Fibroblast of skin of right biceps (primary cell): ENCODE measurements at regions not wholly inside any gene's neighbourhood (a gene's known extent, or its start where the extent isn't known, plus 50 kb on each side); places are given as distances from the start of the nearest gene placed in this dataset.
A peak's percentile ranks its signal among the peaks of the same experiment; 100 is the strongest.
"Not testable (repeated sequence)": the region's sequence is repeated elsewhere in the genome, so short reads cannot be mapped to it uniquely, and the experiment has no call there.

ENCODE experiments used
- DNase-seq: peaks from one replicate; pipeline ENCODE4 v3.0.0-alpha.2; 2013

DNA sequence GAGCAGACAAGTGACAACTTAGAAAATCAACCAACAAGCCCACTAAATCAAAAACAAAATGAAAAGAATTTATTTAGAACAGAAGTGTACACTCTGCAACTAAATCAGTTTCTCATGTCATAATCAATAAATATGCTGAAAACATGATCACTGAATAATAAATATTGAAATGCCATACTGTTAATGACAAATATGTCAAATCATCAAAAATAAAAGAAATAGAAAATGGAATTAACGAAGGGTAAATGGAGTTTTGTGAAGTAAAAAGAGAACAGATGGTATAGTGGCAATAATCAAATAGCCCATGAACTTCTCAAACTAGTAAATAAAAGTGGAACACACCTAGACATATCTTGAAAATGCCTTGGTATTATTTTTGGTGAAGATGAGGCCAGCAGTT is 744.9 kb downstream of the TAF11L14 start:
- DNase-seq, result no peak

DNA sequence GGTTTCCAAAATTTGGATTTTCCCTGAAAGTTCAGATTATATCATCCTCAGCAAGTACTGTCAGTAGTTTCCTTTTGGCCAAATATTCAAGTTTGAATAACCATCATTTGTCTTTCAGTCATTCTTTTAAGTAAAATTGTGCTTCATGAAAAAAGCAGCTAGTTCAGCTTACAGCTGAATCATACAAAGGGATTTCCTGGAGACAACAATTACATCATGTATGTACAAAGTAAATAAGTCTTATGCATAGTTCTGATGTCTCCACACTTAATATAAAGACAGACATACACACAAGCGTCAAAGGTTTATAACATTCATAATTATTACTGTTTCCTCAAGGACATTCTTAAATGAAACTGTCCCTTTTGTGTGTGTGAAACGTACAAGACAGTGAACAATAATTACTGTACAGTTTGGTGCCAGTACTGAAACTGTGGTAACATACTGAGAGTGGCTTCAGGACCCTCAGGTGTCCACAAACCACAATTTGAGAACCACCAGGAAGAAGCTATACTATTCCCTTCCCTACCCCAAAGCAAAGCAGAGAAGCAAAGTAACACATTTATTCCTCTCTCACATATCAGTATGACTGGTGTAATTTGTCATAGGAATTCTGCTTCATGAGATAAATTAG is 746.6 kb downstream of the TAF11L14 start:
- no peak for DNase-seq

DNA sequence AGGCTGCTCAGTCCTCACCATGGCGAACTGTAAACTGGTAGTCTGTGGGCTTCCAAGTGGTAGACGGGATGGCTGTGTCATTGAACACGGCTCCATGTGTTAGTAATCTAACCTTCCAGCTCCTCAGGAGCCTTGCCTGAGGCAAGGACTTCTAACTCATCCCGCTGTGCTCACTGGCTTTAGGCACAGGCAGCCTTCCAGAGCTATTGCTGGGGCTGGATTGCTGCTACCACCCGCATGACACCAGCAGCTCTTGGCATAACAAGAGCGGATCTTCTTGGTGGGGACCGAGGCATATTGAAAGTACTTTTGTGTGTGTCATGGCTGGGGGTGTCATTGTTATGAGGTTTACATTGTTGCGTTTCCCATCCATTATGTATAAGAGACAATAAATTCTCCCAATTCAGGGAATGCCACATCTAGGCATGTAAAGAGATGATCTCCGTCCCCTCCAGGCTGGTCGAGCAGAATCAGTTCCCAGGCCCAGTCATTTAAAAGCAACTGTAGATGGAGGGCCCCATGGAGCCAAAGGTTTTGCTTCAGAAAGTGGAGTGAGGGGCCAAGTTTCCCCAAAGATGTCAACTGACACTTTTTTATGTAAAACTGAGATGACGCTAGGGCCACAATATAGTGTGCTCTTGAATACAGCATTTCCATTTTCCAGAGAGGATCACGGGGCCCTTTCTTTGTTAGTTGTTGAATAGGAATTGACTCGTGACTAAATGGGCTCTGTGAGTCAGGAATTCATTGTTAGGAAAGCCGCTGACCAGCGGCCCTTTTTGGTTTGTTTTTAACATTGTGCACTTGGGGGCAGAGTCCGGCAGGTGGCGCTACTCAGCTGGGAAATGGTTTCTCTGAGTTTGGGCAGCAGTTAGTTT is 759.5 kb downstream of the TAF11L14 start:
- peak; percentile 49 for DNase-seq

DNA sequence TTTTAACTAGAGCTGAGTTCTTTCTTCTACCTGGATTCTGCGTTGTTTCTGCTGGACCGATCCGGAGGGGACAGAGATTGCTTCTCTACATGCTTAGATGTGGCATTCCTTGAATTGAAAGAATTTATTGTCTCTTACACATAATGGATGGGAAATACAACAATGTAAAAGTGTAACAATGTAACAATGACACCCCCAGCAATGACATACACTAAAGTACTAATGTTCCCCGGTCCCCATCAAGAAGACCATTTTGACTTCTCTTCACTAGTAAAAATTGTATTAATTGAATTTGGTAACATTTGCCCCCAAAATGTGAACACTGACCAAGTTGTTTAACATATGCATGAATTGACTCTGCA is 760.2 kb downstream of the TAF11L14 start:
- no peak for DNase-seq

DNA sequence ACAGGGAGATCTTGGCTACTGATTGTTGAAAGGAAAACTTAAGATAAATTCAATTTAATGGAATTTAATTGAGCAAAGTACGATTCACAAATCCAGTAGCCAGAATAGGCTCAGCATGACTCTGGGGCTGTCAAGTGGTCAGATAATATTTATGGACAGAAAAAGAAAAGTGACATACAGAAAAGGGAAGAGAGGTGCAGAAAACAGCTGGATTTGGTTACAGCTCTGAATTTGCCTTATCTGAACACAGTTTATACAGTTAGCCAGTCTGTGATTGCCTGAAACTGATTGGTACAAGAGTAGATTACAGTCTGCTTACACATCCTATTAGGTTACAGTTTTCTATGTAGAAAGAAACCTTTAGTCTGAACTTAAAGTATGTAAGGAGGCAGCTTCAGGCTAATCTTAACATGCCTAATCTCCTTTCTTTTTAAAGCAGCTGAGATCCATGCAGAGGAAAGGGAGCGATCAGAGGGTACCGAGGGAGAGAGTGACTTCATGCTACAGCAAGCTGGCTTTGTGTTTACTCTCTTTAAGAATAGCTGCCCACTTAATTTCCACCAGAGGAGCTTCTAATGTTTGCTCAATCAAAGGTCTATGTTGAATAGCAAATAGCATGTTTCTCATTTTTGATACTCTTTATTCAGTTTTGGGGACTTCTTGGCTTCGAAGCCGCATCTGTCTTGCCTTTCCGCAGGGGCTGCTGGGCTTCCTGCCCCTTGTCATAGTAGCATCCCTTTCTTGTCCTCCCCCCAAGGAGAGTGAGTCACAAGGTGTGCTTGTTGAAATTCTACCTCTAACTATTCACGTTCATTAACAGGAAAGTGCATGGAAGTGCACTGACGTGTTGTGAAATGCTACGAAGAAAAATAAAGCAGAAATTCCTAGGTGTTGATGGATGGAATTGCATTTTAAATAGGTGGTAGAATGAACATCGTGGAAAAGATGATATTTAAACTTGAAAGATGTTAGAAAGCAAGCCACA is 761.2 kb downstream of the TAF11L14 start:
- no peak for DNase-seq

DNA sequence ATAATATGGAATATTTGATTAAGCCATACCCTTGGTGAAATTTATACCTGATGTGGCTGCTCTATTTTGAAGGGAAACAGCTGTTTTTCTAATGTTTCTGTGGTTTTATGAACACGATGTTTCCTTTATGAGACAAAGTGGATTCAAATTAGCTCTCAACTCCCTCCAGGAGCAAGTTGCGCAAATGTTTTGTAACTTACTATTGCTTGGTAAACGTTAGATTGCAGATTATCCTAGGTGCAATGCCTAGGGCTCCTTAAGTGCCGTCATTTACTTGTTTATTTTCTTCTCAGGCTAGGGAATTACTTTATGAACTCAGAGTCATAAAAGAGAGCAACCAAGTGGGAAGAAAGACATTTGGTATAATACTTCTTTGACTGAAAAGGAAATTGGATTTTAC is 763.1 kb downstream of the TAF11L14 start:
- no peak for DNase-seq

DNA sequence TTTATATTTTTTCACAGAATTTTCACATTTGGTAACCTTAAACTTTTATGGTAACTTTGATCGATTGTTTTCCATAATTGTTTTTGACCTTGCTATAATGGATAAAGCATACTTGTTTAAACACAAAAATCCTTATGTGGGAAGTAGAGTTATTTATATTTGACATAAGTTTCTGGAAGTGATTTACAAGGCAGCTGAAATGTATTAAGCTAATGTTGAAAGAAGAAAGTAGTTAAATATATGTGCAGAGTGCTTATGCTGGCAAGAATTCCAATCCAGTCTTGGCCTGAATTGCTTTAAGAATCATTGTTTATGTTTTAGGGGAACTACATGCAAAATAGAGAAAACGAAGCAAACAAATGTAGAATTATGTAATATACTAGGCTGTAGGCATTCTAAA is 763.6 kb downstream of the TAF11L14 start:
- DNase-seq, result no peak

DNA sequence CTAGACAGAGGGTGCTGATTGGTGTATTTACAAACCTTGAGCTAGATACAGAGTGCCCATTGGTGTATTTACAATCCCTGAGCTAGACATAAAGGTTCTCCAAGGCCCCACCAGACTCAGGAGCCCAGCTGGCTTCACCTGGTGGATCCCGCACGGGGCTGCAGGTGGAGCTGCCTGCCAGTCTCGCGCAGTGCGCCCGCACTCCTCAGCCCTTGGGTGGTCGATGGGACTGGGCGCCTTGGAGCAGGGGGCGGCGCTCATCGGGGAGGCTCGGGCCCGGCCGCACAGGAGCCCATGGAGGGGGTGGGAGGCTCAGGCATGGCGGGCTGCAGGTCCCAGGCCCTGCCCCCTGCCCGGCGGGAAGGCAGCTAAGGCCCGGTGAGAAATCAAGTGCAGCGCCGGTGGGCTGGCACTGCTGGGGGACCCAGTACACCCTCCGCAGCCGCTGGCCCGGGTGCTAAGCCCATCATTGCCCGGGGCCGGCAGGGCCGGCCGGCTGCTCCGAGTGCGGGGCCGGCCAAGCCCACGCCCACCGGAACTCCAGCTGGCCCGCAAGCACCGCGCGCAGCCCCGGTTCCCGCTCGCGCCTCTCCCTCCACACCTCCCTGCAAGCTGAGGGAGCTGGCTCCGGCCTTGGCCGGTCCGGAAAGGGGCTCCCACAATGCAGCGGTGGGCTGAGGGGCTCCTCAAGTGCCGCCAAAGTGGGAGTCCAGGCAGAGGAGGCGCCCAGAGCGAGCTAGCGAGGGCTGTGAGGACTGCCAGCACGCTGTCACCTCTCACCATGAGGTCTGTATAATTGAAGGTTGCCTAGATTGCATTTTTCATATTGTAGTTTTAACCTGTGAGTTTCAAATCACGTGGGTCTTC is 765.4 kb downstream of the TAF11L14 start:
- not testable (repeated sequence) for DNase-seq

DNA sequence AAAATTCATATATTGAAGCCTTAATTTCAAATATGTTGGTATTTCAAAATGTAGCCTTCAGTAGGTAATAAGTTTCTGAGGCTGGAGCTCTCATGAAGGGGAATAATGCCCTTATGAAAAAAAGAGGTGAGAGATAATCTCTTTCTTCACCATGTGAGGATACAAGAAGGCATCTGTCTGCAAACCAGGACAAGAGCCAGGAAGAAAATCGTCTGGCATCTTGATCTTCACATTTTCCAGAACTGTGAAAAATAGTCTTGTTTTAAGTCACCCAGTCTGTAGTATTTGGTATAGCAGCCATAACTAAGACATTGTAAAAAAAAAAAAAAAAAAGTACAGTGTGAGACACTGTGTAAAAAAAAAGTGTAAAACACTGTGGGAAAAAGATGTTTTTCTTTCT is 768.9 kb downstream of the TAF11L14 start:
- DNase-seq, result no peak

DNA sequence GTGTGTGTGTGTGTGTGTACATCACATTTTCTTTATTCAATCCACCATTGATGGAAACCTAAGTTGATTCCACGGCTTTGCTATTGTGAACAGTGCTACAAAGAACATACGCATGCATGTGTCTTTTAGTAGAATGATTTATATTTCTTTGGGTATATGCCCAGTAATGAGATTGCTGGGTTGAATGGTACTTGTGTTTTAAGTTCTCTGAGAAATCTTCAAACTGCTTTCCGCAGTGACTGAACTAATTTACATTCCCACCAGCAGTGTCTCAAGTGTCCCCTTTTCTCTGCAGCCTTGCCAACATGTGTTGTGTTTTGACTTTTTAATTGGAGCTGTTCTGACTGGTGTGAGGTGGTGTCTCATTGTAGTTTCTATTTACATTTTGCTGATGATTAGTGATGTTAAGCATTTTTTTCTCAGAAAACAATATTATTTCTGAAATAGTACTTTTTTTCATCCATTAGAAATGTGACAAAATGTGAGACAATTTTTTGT is 769.7 kb downstream of the TAF11L14 start:
- DNase-seq, result no peak

DNA sequence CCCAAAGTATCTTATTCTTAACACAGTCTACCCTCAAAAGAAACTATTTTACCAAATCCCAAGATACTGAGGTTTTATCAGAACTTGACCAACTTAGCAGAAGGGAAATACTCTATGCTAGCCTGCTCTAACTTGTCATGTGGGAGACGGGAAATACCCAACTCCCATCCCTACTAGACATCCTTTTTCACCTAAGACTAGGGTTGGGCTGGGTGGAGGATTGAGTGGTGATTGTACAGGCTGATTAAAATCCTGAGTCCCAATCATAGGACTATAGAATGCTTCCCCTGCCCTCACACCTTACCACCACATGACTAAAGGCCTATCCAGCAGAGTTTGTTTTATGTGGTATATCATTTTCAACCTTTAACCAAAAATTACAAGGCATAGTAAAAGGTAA is 786.5 kb downstream of the TAF11L14 start:
- no peak for DNase-seq

DNA sequence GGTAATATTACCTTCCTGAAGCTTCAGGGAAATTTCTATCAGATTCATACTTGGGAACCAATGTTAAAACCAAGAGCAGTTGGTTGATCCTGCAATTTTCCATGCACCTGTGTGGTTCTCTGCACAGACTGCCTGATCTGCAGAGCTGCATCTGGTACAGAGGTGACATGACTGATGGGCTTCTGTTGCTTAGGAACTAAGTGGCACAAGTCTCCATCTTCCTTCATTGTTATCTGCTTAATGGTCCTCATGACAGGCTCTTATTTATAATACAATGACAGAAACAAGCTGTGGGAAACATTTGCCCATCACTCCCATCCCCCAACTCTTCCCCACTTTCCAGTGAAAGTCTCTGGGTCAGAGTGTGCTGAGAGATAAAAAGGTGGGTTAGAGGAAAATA is 799.1 kb downstream of the TAF11L14 start:
- no peak for DNase-seq

DNA sequence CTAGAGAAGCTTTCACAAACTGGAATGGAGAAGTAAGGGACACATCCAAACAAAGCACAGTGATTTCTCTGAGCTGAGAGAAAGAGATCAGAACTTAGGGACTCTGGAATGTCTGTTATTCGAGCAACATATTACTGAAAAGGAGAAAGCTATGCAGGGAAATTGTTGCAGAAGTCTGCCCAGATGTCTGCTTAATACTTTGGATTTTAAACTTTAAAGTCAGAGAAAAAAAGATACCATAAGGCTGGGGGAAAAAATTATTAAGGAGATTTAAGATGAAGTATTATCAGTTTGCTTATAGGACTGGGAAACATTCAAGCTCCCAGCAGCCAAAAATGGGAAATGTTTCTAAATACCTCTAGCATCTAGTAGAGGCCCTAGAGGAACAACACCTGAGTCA is 803.9 kb downstream of the TAF11L14 start:
- DNase-seq, result no peak

DNA sequence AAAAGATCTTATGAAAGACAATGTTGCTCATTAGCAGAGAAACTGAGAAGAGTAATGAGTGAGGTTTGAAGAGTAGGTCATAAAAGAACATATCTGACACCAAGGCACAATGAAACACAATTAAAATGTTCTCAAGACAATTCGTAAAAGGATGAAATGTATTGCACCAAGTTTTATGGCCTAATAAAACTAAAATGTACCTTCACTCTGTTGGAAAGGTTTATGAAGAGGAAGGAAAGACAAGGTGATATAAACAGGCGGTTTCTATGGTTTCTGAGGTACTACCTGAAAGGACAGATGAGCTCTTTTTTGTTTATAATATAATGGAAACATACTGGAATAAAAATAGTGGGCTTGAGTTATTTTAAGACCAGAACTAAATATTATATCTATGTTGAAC is 821.3 kb downstream of the TAF11L14 start:
- no peak for DNase-seq

DNA sequence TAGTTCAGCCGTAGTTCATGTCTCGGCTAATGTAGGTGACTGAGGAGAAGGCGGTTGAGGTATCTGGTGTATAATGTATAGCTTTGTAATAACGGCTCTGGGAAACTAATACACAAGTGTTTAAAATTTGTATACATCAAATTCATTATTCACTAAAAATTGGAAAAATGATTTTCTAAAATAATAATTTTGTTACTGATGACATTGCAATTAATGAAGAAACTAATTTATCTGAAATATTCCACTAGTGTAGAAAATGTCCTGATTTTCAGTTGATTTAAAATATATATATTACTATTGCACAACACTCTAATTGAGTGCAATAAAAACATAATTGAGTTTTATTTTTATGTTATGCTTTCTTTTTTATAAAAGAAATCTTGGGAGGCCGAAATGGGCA is 823.0 kb downstream of the TAF11L14 start:
- no peak for DNase-seq

DNA sequence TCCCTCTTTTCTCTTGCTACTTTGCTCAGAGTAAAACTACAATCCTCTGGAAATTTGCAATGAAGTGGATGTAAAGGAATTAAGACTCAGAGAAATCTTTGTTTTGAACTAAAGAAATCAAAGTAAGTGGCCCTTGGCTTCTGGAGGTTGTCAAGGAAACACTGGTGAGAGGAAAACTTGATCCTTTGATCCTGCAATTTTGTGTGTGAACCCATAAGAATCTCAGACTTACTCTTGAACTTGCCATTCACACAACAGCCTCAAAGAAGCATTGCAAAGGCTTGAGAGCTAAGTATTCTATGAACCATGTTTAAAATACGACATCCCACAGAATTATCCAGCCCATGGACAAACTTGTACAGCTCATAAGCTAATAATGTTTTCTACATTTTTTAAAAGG is 827.5 kb downstream of the TAF11L14 start:
- no peak for DNase-seq

DNA sequence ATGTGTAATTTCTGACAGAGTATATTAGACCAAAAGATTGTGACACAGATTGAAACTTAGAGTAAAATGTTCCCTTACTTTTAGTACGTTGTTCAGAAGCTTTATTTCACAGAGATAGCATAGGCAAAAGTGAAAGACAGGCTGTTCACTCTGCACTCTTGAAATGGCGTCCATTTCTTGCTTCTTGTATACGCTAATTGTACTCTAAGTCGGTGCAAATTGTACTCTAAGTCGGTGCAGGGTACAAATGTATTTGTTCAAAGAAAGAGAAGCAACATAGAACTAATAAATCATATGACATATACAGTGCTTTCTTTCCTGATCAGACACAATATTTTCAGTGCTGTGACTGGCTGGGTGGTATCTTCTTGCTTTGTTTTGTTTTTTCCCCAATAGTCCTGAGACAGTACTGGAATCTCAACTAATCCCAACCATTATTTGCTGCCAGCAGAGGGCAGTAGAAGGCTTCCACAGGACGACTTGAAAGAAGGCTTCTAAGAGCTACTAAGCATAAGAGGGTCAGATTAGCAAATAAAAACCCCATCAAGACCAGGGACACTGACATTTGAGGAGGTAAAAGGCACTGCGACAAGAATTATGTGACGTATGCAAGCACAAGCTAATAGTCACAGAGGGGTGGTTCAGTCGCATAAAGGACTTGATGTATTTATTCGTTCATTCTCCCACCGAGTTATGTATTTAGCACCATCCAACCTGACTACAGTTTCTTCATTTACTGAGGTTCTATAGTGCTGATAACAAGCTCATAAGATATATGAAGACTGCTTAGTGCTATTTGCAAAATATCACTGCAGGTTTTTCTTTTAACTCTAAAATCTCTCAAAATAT is 831.8 kb downstream of the TAF11L14 start:
- peak; percentile 54 for DNase-seq

DNA sequence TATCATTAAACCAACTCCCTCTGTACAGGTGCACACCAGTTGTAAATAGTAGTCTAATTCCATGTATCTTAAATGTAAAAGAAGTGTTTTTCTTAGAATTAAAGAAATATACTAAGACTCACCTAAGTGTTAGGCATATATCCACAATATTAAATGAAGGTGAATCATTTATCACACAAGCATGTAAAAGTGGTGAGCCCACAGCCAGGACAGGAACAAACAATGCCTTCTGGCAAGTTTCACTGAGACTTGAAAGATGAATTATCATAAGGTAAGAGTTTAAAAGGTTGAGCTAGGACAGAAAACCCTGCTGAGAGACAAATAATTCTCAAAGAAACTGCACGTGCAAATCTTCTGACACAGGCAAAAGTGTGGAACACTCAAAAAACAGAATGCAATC is 832.5 kb downstream of the TAF11L14 start:
- DNase-seq, result no peak

DNA sequence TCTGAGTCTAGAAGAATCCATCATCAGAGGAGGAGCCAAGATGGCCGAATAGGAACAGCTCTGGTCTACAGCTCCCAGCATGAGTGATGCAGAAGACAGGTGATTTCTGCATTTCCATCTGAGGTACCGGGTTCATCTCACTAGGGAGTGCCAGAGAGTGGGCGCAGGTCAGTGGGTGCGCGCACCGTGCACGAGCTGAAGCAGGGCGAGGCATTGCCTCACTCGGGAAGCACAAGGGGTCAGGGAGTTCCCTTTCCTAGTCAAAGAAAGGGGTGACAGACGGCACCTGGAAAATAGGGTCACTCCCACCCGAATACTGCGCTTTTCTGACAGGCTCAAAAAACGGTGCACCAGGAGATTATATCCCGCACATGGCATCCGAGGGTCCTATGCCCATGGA is 837.5 kb downstream of the TAF11L14 start:
- DNase-seq, result not testable (repeated sequence)

DNA sequence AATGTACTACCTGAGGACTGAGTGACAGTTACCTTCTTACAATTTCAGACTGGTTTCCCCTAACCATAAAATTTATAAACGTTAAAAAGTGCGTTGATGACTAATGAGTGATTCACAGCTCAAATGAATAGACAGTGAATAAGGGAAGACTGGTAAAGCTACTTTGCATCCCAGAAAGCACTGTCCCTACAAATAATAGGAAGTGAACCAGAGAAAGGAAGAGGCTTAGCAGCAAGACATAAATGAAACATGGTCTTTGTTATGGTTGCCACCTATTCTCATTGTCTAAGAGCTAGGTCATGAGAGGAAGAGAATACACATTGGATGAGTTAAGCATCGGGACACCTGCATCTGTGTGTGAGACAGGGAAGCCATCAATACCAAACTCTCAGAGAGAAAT is 849.2 kb downstream of the TAF11L14 start:
- no peak for DNase-seq

DNA sequence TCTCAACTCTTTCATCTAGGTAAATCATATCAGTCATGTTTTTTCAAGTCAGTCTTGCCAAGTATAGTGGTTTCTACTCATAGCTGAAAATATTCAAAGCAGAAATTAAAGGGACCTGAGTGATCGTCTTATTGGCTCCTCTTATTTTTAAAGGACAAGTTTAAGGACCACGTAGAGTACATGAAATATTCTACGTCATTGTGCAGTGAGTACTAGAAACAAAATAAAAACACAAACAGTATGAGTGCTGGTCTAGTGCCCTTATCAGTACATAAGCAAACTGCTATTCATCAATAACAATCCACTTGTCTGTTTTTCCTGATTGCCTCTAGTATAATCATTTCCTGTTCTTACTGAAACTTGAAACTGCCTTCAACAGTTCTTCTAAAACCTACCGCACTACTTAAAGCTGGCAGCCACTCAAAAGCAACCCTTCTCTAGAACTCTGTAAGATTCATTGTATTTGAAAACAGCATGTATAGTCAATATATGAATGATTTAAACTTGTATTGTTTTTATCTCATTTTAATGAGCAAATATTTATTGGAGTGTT is 853.7 kb downstream of the TAF11L14 start:
- DNase-seq, result no peak
